Sigmoid colon (tissue), 6 donors: ENCODE measurements at regions not wholly inside any gene's neighbourhood (a gene's known extent, or its start where the extent isn't known, plus 50 kb on each side); places are given as distances from the start of the nearest gene placed in this dataset.

Experiments
- DNase-seq: peaks from one replicate; pipeline ENCODE4 v3.0.0-alpha.2; 2019
- H3K27ac ChIP-seq, 4 donors: fragments of 200-600 bp; sonication (generic); one replicate each; pipeline ENCODE4 v1.5.1; 2016 to 2019; ENCODE audit warnings: mild to moderate bottlenecking in 1 of 4
- H3K27me3 ChIP-seq, 3 donors: fragments of 200-600 bp; sonication (generic); one replicate each; pipeline ENCODE4 v1.5.1; 2019; ENCODE audit warnings: mild to moderate bottlenecking in 1 of 3
- H3K36me3 ChIP-seq, 4 donors: fragments of 200-600 bp; sonication (generic); one replicate each; pipeline ENCODE4 v1.5.1; 2016 to 2019
- H3K4me1 ChIP-seq, 4 donors: fragments of 200-600 bp; sonication (generic); one replicate each; pipeline ENCODE4 v1.5.1; 2017 to 2019
- H3K4me3 ChIP-seq, 4 donors: fragments of 200-600 bp; sonication (generic); one replicate each; pipeline ENCODE4 v1.5.1; 2017 to 2019; ENCODE audit warnings: mild to moderate bottlenecking in 2 of 4, moderate library complexity in 1 of 4
- H3K9me3 ChIP-seq, 4 donors: fragments of 200-600 bp in 3 of 4; sonication (generic) in 3 of 4; one replicate each; pipeline versions ENCODE4 v1.5.1 to v1.6.1; 2013 to 2019
- CTCF ChIP-seq, 4 experiments: fragments of 450-650 bp in 3 of 4; fragments of 200-600 bp in 1 of 4; IDR thresholded peaks; one replicate each; pipeline ENCODE4 v1.5.1; 2016 to 2019; ENCODE audit warnings: antibody characterized with exemption in 4 of 4, mild to moderate bottlenecking in 3 of 4, moderate library complexity in 2 of 4
- EP300 ChIP-seq, 4 donors: sonication (generic); formaldehyde crosslinking; IDR thresholded peaks; one replicate each; pipeline ENCODE4 v1.6.1; 2017; ENCODE audit warnings: antibody characterized with exemption in 4 of 4
- POLR2A ChIP-seq, 2 donors: fragments of 450-650 bp; IDR thresholded peaks; one replicate each; pipeline ENCODE4 v1.6.1; 2016; ENCODE audit warnings: antibody characterized with exemption in 2 of 2, mild to moderate bottlenecking in 2 of 2, moderate library complexity in 2 of 2
- POLR2AphosphoS5 ChIP-seq, 4 donors: sonication (generic); formaldehyde crosslinking; IDR thresholded peaks; one replicate each; pipeline ENCODE4 v1.6.1; 2017; ENCODE audit warnings: antibody characterized with exemption in 4 of 4
- WGBS, 2 donors: extraction: QIAGEN DNeasy Blood & Tissue Kit; methylation state at CpG; one replicate each; pipeline ENCODE4 v1.1.7; 2013; 5-methylcytosine and 5-hydroxymethylcytosine counted together
- intact Hi-C: fragments of 100-400 bp; cut with DNase I; formaldehyde crosslinking; loops from one replicate; pipeline ENCODE4 v1.15.1; 2023
- donor health status: healthy with polysubstance abuse.
- donor health status: healthy.

- Histone ChIP-seq H3K9me3 (no peaks in the 10 kb centered on the region), H3K4me3 (no peak overlapping the region), H3K27ac (no peak overlapping the region), H3K27me3 (no peaks in the 10 kb centered on the region), H3K4me1 (no peaks in the 10 kb centered on the region), H3K36me3 (no peaks in the 10 kb centered on the region)
- DNase-seq: no peak
- TF ChIP-seq POLR2A (IDR thresholded peaks at IDR 0.05): no peak
- no peak for TF ChIP-seq EP300 (IDR thresholded peaks at IDR 0.05)
- no peak for TF ChIP-seq CTCF (IDR thresholded peaks at IDR 0.05)
- no peak for TF ChIP-seq POLR2AphosphoS5 (IDR thresholded peaks at IDR 0.05)
- intact Hi-C loops: no loop called here
Observed at GRCh38 chr5:67673618-67674017, 477.0 kb upstream of the CD180 start.

GRCh38 chr5:67673180-67673579, 476.6 kb upstream of the CD180 start:
- Histone ChIP-seq H3K27ac (no peak overlapping the region), H3K36me3 (no peaks in the 10 kb centered on the region), H3K27me3 (no peaks in the 10 kb centered on the region), H3K4me3 (no peak overlapping the region), H3K9me3 (no peaks in the 10 kb centered on the region), H3K4me1 (no peaks in the 10 kb centered on the region)
- DNase-seq: no peak
- 97 to 99% methylated on average over 3 of the region's 3 CpGs for WGBS, 2 donors
- intact Hi-C loops: no loop called here
- TF ChIP-seq POLR2AphosphoS5 (IDR thresholded peaks at IDR 0.05) (no peak), EP300 (IDR thresholded peaks at IDR 0.05) (no peak), POLR2A (IDR thresholded peaks at IDR 0.05) (no peak), CTCF (IDR thresholded peaks at IDR 0.05) (no peak)

- H3K9me3 ChIP-seq: no peaks in the 10 kb centered on the region
- WGBS, 2 donors: 82 to 96% methylated on average over 1 of the region's 1 CpG
- no peak overlapping the region for H3K4me3 ChIP-seq
- no peaks in the 10 kb centered on the region for H3K4me1 ChIP-seq
- TF ChIP-seq CTCF (IDR thresholded peaks at IDR 0.05): no peak
- no peak for TF ChIP-seq EP300 (IDR thresholded peaks at IDR 0.05)
- no peak for TF ChIP-seq POLR2A (IDR thresholded peaks at IDR 0.05)
- TF ChIP-seq POLR2AphosphoS5 (IDR thresholded peaks at IDR 0.05): no peak
- no peak overlapping the region for H3K27ac ChIP-seq
- H3K36me3 ChIP-seq: no peaks in the 10 kb centered on the region
- no peaks in the 10 kb centered on the region for H3K27me3 ChIP-seq
- no peak for DNase-seq
- intact Hi-C loops: no loop called here
Observed at GRCh38 chr5:67672636-67673035, 476.0 kb upstream of the CD180 start.

- no peaks in the 10 kb centered on the region for H3K27me3 ChIP-seq
- H3K27ac ChIP-seq: no peak overlapping the region
- H3K36me3 ChIP-seq: no peaks in the 10 kb centered on the region
- DNase-seq: no peak
- WGBS, 2 donors: 97 to 100% methylated on average over 2 of the region's 2 CpGs
- TF ChIP-seq CTCF (IDR thresholded peaks at IDR 0.05) (no peak), POLR2AphosphoS5 (IDR thresholded peaks at IDR 0.05) (no peak), POLR2A (IDR thresholded peaks at IDR 0.05) (no peak), EP300 (IDR thresholded peaks at IDR 0.05) (no peak)
- intact Hi-C loops: no loop called here
- no peaks in the 10 kb centered on the region for H3K4me1 ChIP-seq
- peaks cover 0 to 5% (median 0%) of the 10 kb centered on the region in 4 donors for H3K9me3 ChIP-seq
- no peak overlapping the region for H3K4me3 ChIP-seq
Observed at GRCh38 chr5:67669916-67670315, 473.3 kb upstream of the CD180 start.

- Histone ChIP-seq H3K27me3 (no peaks in the 10 kb centered on the region), H3K4me3 (no peak overlapping the region), H3K4me1 (no peaks in the 10 kb centered on the region), H3K27ac (no peak overlapping the region), H3K9me3 (no peaks in the 10 kb centered on the region), H3K36me3 (no peaks in the 10 kb centered on the region)
- 77 to 83% methylated on average over 3 of the region's 3 CpGs for WGBS, 2 donors
- intact Hi-C loops: no loop called here
- no peak for TF ChIP-seq POLR2AphosphoS5 (IDR thresholded peaks at IDR 0.05)
- TF ChIP-seq POLR2A (IDR thresholded peaks at IDR 0.05): no peak
- TF ChIP-seq EP300 (IDR thresholded peaks at IDR 0.05): no peak
- TF ChIP-seq CTCF (IDR thresholded peaks at IDR 0.05): no peak
- no peak for DNase-seq
Observed at GRCh38 chr5:67660149-67660548, 463.6 kb upstream of the CD180 start.
